ENCODE measurements at regions not wholly inside any gene's neighbourhood (a gene's known extent, or its start where the extent isn't known, plus 50 kb on each side); places are given as distances from the start of the nearest gene placed in this dataset.

- in situ Hi-C loops (cut with HindIII; ENCODE audit: low sequenced_read_pairs) = no loop called here
- no peak for DNase-seq (ENCODE audit: low read depth)
- no peak overlapping the region for H3K4me3 ChIP-seq (ENCODE audit: low read depth, low read length)
- TF ChIP-seq CTCF (IDR thresholded peaks at IDR 0.05; ENCODE audit: low read depth, low read length, missing control alignments) = no peak
These were observed 91.6 kb upstream of the CLDN14 start for GRCh38 chr21:36571556-36571955.

DNA sequence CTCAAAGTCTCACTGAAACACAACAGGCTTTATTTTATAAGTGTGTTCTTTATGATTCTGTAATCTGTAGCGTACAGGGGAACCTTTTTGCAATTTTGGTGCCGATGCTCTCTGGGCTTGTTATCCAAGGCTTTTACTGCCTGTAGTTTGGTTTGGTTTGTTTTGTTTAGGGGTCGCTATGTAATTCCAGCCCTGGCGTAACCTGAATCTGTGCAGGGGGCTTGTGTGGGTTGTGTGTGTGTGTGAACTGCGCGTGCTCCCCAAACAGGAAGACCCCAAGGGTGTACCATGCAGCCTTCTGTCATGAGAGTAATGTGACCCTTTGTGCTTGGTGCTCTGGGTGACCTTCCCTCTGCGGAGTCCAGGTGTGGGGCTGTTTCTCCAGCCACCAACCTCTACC is 92.1 kb upstream of the CLDN14 start:
- DNase-seq (ENCODE audit: low read depth) = no peak
- TF ChIP-seq CTCF (IDR thresholded peaks at IDR 0.05; ENCODE audit: low read depth, low read length, missing control alignments) = no peak
- in situ Hi-C loops (cut with HindIII; ENCODE audit: low sequenced_read_pairs) = no loop called here
- no peak overlapping the region for H3K4me3 ChIP-seq (ENCODE audit: low read depth, low read length)

GRCh38 chr21:36575306-36575705 is 95.4 kb upstream of the CLDN14 start:
- no peak for DNase-seq (ENCODE audit: low read depth)
- no peak overlapping the region for H3K4me3 ChIP-seq (ENCODE audit: low read depth, low read length)
- in situ Hi-C loops (cut with HindIII; ENCODE audit: low sequenced_read_pairs) = no loop called here
- no peak for TF ChIP-seq CTCF (IDR thresholded peaks at IDR 0.05; ENCODE audit: low read depth, low read length, missing control alignments)

- in situ Hi-C loops (cut with HindIII; ENCODE audit: low sequenced_read_pairs) = no loop called here
- no peak for TF ChIP-seq CTCF (IDR thresholded peaks at IDR 0.05; ENCODE audit: low read depth, low read length, missing control alignments)
- no peak for DNase-seq (ENCODE audit: low read depth)
- no peak overlapping the region for H3K4me3 ChIP-seq (ENCODE audit: low read depth, low read length)
These were observed 96.5 kb upstream of the CLDN14 start for GRCh38 chr21:36576441-36576840.

GRCh38 chr21:36579898-36580297 is 100.0 kb upstream of the CLDN14 start:
- no peak for DNase-seq (ENCODE audit: low read depth)

DNA sequence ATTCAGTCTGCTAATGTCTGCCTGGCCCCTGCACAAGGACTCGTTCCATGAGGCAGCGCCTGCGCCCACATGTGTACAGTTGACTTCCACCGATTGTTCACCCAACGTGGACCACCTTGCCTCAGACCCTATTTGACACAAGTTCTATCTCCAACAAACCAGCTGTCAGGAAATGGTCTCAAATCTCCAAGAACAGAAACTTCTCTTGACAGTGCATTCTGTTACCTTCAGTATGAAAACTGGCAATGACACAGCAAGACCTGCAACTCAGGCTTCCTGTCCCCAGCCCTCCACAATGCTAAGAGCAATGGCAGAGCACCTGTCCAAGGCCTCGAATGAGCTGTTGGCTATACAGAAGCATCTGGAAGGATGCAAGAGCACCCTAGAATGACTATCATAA is 102.3 kb upstream of the CLDN14 start:
- TF ChIP-seq CTCF (IDR thresholded peaks at IDR 0.05; ENCODE audit: low read depth, low read length, missing control alignments) = no peak
- H3K4me3 ChIP-seq (ENCODE audit: low read depth, low read length) = no peak overlapping the region
- in situ Hi-C loops (cut with HindIII; ENCODE audit: low sequenced_read_pairs) = no loop called here
- no peak for DNase-seq (ENCODE audit: low read depth)

More at GRCh38 chr21:36579898-36580297, 100.0 kb upstream of the CLDN14 start:
- H3K4me3 ChIP-seq (ENCODE audit: low read depth, low read length) = no peak overlapping the region
- no peak for TF ChIP-seq CTCF (IDR thresholded peaks at IDR 0.05; ENCODE audit: low read depth, low read length, missing control alignments)
- in situ Hi-C loops (cut with HindIII; ENCODE audit: low sequenced_read_pairs) = no loop called here

GRCh38 chr21:36583591-36583990 is 103.7 kb upstream of the CLDN14 start:
- in situ Hi-C loops (cut with HindIII; ENCODE audit: low sequenced_read_pairs) = no loop called here
- TF ChIP-seq CTCF (IDR thresholded peaks at IDR 0.05; ENCODE audit: low read depth, low read length, missing control alignments) = no peak
- DNase-seq (ENCODE audit: low read depth) = no peak
- no peak overlapping the region for H3K4me3 ChIP-seq (ENCODE audit: low read depth, low read length)
